ENCODE measurements at regions not wholly inside any gene's neighbourhood (a gene's known extent, or its start where the extent isn't known, plus 50 kb on each side); places are given as distances from the start of the nearest gene placed in this dataset.

DNA sequence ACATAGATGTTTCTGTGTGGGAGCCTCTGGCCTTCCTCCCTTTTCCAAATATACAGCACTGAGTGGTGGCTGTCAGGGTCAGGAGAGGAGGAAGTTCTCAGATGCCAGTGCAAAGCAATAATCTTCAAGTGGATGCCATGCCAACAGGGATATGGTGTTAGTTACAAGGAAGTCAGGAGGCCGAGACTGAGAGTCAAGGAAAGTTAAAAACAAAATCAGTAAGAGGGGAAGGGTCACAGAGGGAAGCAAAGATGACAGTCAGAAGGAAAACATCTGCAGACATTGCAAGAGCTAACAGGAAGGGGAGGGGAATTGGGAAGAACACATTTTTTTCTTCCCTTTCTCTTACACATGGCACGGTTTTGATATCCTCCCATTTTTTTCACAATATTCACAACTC is 691.4 kb downstream of the ADGRL2 start:
- in situ Hi-C loops (cut with MboI; ENCODE audit: low pct_unique_long_range_greater_than_20kb, low sequenced_read_pairs, unreplicated experiment): no loop called here
- no peak for DNase-seq (ENCODE audit: low spot score)
- TF ChIP-seq CTCF (IDR thresholded peaks at IDR 0.05; ENCODE audit: extremely low read depth, insufficient read depth, missing control alignments): no peak

DNA sequence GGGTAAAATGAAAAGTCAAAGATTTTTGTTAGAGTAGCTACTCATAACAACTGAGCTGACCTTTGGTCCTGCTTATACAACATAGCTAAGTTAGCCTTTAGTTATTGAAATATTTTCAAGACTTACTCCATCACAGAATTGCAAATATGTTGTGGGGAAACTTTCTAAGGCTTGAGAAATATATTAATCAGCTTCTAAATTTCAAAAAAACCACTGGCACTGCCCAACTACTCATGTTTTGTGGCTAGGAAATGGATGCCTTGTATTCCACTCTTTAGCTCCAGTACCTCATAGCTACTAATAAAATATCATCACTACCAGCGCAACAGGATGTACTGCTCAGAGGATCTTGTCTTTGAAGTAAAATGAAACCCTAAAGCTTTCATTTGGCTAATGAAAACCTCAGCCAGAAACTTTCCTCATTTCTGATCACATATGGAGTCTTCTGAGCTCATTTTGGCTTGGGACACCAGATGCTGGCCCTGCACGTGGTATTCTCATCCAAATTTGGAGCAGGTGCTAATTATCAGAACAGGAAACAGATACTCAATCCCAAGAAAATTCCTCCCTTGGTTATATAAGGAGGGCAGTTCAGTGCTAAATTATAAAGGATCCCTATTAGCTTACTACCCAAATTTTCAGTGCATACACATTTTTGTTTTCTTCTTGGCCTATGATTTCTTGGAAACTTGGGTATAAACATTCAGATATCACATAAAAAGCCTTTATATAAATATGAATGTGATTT is 690.7 kb downstream of the ADGRL2 start:
- in situ Hi-C loops (cut with MboI; ENCODE audit: low pct_unique_long_range_greater_than_20kb, low sequenced_read_pairs, unreplicated experiment): no loop called here

GRCh38 chr1:82487778-82488177 is 687.0 kb downstream of the ADGRL2 start:
- no peak for TF ChIP-seq CTCF (IDR thresholded peaks at IDR 0.05; ENCODE audit: extremely low read depth, insufficient read depth, missing control alignments)
- in situ Hi-C loops (cut with MboI; ENCODE audit: low pct_unique_long_range_greater_than_20kb, low sequenced_read_pairs, unreplicated experiment): no loop called here
- no peak for DNase-seq (ENCODE audit: low spot score)

More for the DNA sequence above, 690.7 kb downstream of the ADGRL2 start:
- DNase-seq (ENCODE audit: low spot score): no peak
- TF ChIP-seq CTCF (IDR thresholded peaks at IDR 0.05; ENCODE audit: extremely low read depth, insufficient read depth, missing control alignments): no peak

GRCh38 chr1:82486969-82487368 is 686.2 kb downstream of the ADGRL2 start:
- no peak for DNase-seq (ENCODE audit: low spot score)
- in situ Hi-C loops (cut with MboI; ENCODE audit: low pct_unique_long_range_greater_than_20kb, low sequenced_read_pairs, unreplicated experiment): no loop called here
- no peak for TF ChIP-seq CTCF (IDR thresholded peaks at IDR 0.05; ENCODE audit: extremely low read depth, insufficient read depth, missing control alignments)

- no peak for DNase-seq (ENCODE audit: low spot score)
- in situ Hi-C loops (cut with MboI; ENCODE audit: low pct_unique_long_range_greater_than_20kb, low sequenced_read_pairs, unreplicated experiment): no loop called here
- TF ChIP-seq CTCF (IDR thresholded peaks at IDR 0.05; ENCODE audit: extremely low read depth, insufficient read depth, missing control alignments): no peak
Observed at GRCh38 chr1:82486468-82486867, 685.7 kb downstream of the ADGRL2 start.

DNA sequence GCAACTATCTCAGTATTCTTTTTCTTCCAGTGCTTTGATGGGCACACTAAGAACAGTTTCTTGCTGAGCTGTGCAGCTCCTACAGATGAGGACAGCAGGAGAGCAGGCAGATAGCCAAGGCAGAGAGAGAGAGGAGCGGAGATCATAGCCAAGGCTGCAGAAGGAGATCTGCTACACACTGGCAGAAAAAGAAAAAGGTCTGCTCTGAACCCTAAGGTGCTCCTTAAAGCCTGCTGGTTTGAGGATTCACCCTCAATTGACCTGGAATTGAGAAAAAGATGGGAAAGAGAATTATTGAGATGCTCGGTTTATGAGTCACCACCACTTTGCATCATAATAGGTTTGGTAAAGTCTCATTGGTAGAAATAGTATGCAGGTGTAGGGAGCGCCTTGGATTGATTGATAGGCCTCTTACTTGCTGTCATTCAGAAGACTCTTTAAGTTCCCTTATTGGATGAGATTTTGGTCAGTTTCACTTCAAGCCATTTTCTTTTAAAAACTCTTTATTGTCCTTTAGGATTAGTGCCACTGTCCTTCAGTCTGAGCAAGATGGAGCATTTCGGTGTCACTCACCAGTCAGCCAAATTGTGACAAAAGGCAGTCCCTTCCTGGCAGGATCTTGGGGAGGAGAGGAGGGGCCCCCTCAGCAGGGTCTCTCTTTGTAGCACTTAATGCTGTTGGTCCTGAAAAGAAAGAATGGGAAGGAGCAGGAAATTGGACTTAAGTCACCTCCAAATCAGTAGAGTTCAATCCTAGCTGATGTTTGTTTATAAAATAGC is 685.0 kb downstream of the ADGRL2 start:
- in situ Hi-C loops (cut with MboI; ENCODE audit: low pct_unique_long_range_greater_than_20kb, low sequenced_read_pairs, unreplicated experiment): no loop called here
- DNase-seq (ENCODE audit: low spot score): no peak
- no peak for TF ChIP-seq CTCF (IDR thresholded peaks at IDR 0.05; ENCODE audit: extremely low read depth, insufficient read depth, missing control alignments)

All from GM13977 (cell line).